ENCODE measurements at regions not wholly inside any gene's neighbourhood (a gene's known extent, or its start where the extent isn't known, plus 50 kb on each side); places are given as distances from the start of the nearest gene placed in this dataset.

- no peak overlapping the region for H3K4me3 Mint-ChIP-seq
- Histone ChIP-seq H3K79me2 (replicated peaks; ENCODE audit: insufficient read depth) (no peaks in the 10 kb centered on the region), H3K27me3 (ENCODE audit: insufficient read depth) (no peaks in the 10 kb centered on the region), H4K20me1 (replicated peaks; ENCODE audit: insufficient read depth) (no peaks in the 10 kb centered on the region), H3K36me3 (ENCODE audit: insufficient read depth) (no peaks in the 10 kb centered on the region; the same call in 1 of the 2 replicates), H3K27ac (ENCODE audit: low read depth) (no peak overlapping the region), H3K4me1 (ENCODE audit: insufficient read depth) (no peaks in the 10 kb centered on the region), H3K9me2 (ENCODE audit: insufficient read depth) (no peaks in the 10 kb centered on the region), H2AFZ (no peak overlapping the region), H3F3A (replicated peaks; ENCODE audit: low read depth) (no peaks in the 10 kb centered on the region), H3K4me3 (no peak overlapping the region), H3K4me2 (no peak overlapping the region)
- H3K27me3 Mint-ChIP-seq (ENCODE audit: insufficient read depth, low read depth, poor library complexity), result no peaks in the 10 kb centered on the region
- H3K27ac Mint-ChIP-seq, result no peak overlapping the region
- ATAC-seq (peak; percentile 97), DNase-seq (ENCODE audit: low spot score) (peak; percentile 90)
- H3K36me3 Mint-ChIP-seq (ENCODE audit: low read depth), result peaks cover 9% of the 10 kb centered on the region; the same call in 2 of the 3 replicates
- TF ChIP-seq CREB1 (CRISPR knock-in tag; IDR thresholded peaks at IDR 0.05; ENCODE audit: low read depth), result peak; percentile 19; the same call in 1 of the 2 replicates
- TF ChIP-seq ZNF462 (CRISPR knock-in tag; IDR thresholded peaks at IDR 0.05), result no peak
- peak; percentile 80 to 81 for TF ChIP-seq CTCF (conservative IDR thresholded peaks at IDR 0.05; ENCODE audit: low read depth in 2 of 2)
- TF ChIP-seq ZNF331 (CRISPR knock-in tag; IDR thresholded peaks at IDR 0.05; ENCODE audit: low read depth), result no peak
- no peak for TF ChIP-seq REST (IDR thresholded peaks at IDR 0.05; ENCODE audit: unreplicated experiment)
- H3K9me3 Mint-ChIP-seq, result peaks cover 18% of the 10 kb centered on the region
- no peaks in the 10 kb centered on the region for H3K4me1 Mint-ChIP-seq
Measured at GRCh38 chr7:142632271-142633134, 116.8 kb upstream of the PRSS1 start.

Data from GM23338 (cell line).